DMS153 (cell line): ENCODE measurements at regions not wholly inside any gene's neighbourhood (a gene's known extent, or its start where the extent isn't known, plus 50 kb on each side); places are given as distances from the start of the nearest gene placed in this dataset.
"Not testable (repeated sequence)": the region's sequence is repeated elsewhere in the genome, so short reads cannot be mapped to it uniquely, and the experiment has no call there.

ENCODE experiments used
- DNase-seq: peaks from one replicate; lab custom pipeline; 2025; lab: John Stamatoyannopoulos, UW

GRCh38 chr5:60517094-60517694 lies 182.8 kb downstream of the DEPDC1B start:
- DNase-seq, result no peak

GRCh38 chr5:60516688-60517087 lies 183.3 kb downstream of the DEPDC1B start:
- no peak for DNase-seq

DNA sequence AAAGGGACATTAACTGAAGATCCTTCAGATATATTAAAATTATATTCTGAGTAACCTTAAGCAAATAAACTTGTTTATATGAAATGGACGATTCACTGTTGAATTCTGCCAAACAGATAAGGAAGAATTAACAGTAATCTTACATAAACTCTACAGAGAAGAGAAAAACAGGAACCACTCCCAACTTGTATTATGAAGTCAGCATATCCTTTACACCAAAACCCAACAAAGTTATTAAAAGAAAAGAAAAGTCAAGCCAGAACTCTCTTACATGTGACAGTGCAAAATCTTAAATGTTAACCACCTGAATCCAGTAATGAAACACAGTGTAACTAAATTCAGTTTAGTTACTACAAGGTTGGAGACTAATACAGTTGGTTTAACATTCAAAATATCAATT lies 185.8 kb downstream of the DEPDC1B start:
- no peak for DNase-seq

GRCh38 chr5:60512117-60512516 lies 187.8 kb downstream of the DEPDC1B start:
- no peak for DNase-seq

GRCh38 chr5:60510663-60511062 lies 189.3 kb downstream of the DEPDC1B start:
- no peak for DNase-seq

DNA sequence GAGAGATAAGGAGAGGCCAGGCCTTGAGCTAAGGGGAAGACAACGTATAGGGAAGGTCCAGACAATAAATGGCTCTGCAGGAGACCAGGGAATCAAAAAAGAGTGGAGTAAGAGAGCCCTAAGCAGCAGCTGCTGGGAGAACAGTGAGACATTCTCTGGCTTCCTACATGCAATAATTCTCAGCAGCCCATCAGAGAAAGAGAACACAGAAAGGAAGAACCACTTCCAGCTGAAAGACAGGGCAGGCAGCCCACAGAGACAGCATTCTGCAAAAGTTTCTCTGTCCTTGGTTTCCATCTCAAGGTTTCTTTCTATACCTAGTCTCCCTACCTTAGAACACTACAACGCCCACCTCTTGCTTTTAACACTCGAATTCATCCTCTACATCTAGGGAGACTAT lies 189.9 kb downstream of the DEPDC1B start:
- DNase-seq, result no peak

- no peak for DNase-seq
Observed at GRCh38 chr5:60509519-60509918, 190.4 kb downstream of the DEPDC1B start.

DNA sequence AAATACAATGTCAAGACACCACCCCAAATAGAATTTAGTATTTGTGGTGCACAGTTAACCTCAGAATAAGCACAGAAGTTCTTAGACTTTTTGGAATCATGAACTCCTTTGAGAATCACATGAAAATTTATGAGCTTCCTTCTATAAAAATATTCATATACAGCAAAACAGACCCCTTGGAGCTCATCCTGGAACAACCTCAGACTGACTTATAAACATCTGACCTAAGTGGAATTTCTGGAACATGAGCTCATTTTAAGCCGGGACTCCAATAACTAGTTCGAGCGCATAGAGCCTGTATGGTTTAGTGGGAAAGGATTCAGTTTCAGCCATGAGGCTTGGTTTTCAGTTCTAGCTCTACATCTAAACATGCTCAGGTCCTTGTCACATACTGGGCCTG lies 192.3 kb downstream of the DEPDC1B start:
- no peak for DNase-seq

DNA sequence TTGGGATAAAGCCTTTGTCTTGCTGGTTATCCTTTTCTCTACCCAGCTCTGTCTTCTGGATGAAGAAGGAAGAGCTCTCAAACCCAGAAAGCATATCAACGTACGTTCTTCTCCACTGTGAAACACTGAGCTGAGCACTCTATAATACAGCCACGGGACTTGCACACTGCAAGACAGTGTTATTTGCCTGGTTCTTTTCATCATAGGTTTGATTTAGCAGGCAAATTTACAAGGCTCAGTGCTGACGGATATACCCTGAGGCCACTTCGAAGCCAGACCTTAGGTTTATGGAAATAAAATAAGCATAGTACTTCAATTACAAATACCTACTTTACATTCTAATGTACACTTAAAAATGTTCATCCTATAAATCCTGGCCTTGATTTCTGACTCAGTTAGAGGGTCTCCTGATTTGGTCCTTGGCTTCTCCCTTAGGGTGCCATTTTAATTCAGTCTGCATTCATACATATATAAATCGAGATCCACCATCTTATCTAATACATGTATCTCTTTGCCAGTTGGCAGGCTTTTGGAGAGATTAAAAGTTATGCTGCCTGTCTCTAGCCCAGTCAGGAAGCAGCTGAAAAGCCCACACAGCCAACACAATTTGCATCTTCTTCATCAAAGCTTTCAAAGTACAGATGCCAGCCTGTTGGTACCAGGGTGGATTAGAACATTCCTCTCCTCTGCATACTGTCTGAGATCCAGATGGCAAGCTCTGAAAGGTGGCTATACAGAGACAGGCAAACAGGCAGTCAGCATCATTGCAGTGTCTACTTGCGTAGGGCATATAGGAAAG lies 194.4 kb downstream of the DEPDC1B start:
- no peak for DNase-seq

GRCh38 chr5:60504342-60504741 lies 195.6 kb downstream of the DEPDC1B start:
- no peak for DNase-seq

- no peak for DNase-seq
Observed at GRCh38 chr5:60503771-60504170, 196.2 kb downstream of the DEPDC1B start.

- DNase-seq, result no peak
Observed at GRCh38 chr5:60497706-60498500, 202.1 kb downstream of the DEPDC1B start.

GRCh38 chr5:60495644-60496520 lies 204.1 kb downstream of the DEPDC1B start:
- DNase-seq, result no peak

DNA sequence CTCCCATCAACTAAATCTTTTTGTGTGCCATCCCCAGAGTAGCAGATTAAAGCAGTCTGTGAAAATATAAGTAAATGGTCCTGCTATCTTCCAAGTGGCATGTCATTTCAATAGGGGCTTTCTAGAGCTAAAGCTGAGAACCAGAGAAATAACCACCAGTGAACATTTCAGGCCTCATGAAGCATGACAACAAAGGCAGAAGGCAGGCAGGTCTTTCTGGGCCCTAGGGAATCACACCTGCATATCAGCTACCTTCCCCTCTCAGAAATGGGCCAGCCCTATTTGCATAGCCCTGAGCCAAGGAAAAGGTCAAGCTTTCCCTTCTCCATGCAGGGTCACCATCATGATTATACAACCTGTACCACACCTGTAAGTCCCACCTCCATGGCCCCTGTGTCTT lies 205.3 kb downstream of the DEPDC1B start:
- DNase-seq, result no peak

- DNase-seq, result no peak
Observed at GRCh38 chr5:60494144-60494543, 205.8 kb downstream of the DEPDC1B start.

GRCh38 chr5:60493372-60493771 lies 206.6 kb downstream of the DEPDC1B start:
- DNase-seq, result no peak

DNA sequence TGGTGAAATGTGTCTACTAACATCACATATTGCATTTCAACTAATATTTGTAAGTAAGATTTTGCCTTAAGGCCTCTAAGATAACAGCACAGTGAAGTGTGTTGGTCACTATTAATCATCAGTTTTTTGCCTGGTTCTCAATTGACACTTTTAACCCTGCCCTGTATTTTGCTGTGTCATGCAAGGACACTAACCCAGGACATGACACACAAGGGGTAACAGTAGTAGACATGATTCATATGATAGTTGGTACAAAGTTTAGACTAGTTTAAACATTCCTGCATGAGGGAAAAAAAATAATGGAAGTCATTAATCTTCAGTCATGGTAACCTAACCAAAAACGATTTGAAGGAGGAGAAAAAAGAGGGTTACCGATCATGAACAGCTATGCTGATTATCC lies 207.0 kb downstream of the DEPDC1B start:
- DNase-seq, result no peak

- DNase-seq, result not testable (repeated sequence)
Observed at GRCh38 chr5:60492358-60492757, 207.6 kb downstream of the DEPDC1B start.

DNA sequence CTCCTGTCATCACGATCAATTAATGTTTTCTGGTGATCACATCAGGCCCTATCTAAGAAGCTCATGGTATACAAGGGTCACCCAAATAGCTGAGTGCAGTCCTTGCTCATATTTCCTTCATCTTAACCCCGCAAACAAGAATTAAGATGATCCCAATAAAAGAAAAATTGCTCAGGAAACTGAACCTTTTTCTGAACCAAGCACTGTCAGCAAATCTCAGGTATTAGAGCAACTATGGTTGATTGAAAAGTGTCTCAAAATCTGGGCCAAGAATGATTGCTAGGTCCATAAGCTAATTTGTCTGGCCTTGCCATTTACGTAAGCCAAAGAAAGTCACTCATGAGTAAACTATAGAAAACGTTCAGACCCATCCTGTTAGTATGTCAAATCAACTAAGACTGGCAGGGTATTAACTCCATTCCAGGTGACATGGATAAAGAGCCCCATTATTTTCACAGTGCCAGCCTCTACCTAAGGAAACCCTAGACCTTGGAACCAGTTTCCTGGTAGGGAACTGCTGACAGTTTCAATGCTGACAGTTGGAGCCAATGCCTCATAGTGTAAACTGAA lies 209.3 kb downstream of the DEPDC1B start:
- no peak for DNase-seq

- no peak for DNase-seq
Observed at GRCh38 chr5:60489856-60490255, 210.1 kb downstream of the DEPDC1B start.

- no peak for DNase-seq
Observed at GRCh38 chr5:60489377-60489776, 210.6 kb downstream of the DEPDC1B start.
